B cell (primary cell): ENCODE measurements at regions not wholly inside any gene's neighbourhood (a gene's known extent, or its start where the extent isn't known, plus 50 kb on each side); places are given as distances from the start of the nearest gene placed in this dataset.

Experiments used
- ATAC-seq: fragments of 200-7000 bp; cut with Tn5 transposase; one replicate; pipeline ENCODE4 v1.10.0; 2021; ENCODE audit warnings: low read depth, mild to moderate bottlenecking, moderate number of reproducible peaks, moderate library complexity
- CTCF ChIA-PET: fragments of 350-600 bp; sonication (Branson Sonifier 250); formaldehyde crosslinking; loops from one replicate; lab custom pipeline; 2021; ENCODE audit warnings: antibody characterized with exemption, inconsistent platforms; lab: Charles Lee
- POLR2A ChIA-PET: fragments of 350-600 bp; sonication (Branson Sonifier 250); formaldehyde crosslinking; loops from one replicate; lab custom pipeline; 2021; ENCODE audit warnings: antibody characterized with exemption; lab: Charles Lee
- DNase-seq: peaks from one replicate; pipeline ENCODE4 v3.0.0; 2013
- H2AFZ ChIP-seq: 2 replicates; pipeline ENCODE4 v1.6.1; 2012; ENCODE audit warnings: mild to moderate bottlenecking, low read depth, low read length; ENCODE audit not compliant: insufficient read depth, poor library complexity, severe bottlenecking
- H3K27ac ChIP-seq, 2 donors: 1 replicate in 1 of 2; 2 replicates in 1 of 2; pipeline ENCODE4 v1.5.1; 2012 to 2013; ENCODE audit warnings: low read length in 2 of 2, mild to moderate bottlenecking in 2 of 2, moderate library complexity in 1 of 2
- H3K27me3 ChIP-seq, 4 experiments: fragments of 200-600 bp in 1 of 4; sonication (generic) in 1 of 4; replicated peaks in 1 of 4; 1 replicate in 2 of 4; 2 replicates in 2 of 4; pipeline versions ENCODE4 v1.6.1 to v1.7.0; 2013 to 2016; ENCODE audit warnings: low read length in 3 of 4, mild to moderate bottlenecking in 2 of 4, mixed read lengths in 1 of 4, moderate library complexity in 1 of 4; ENCODE audit not compliant: insufficient read depth in 4 of 4, control insufficient read depth in 3 of 4; ENCODE audit errors: control extremely low read depth in 1 of 4
- H3K36me3 ChIP-seq, 2 experiments: replicated peaks in 1 of 2; 1 replicate in 1 of 2; 2 replicates in 1 of 2; pipeline versions ENCODE4 v1.6.1 to v1.7.1; 2013; ENCODE audit warnings: low read length in 1 of 2; ENCODE audit not compliant: insufficient read depth in 2 of 2, control insufficient read depth in 1 of 2; ENCODE audit errors: control extremely low read depth in 1 of 2, extremely low read depth in 1 of 2
- H3K4me1 ChIP-seq, 2 donors: fragments of 200-600 bp in 1 of 2; sonication (generic) in 1 of 2; 1 replicate in 1 of 2; 2 replicates in 1 of 2; pipeline versions ENCODE4 v1.5.1 to v1.6.1; 2013 to 2017; ENCODE audit warnings: low read length in 2 of 2; ENCODE audit not compliant: control insufficient read depth in 2 of 2, insufficient read depth in 2 of 2
- H3K4me2 ChIP-seq: replicated peaks from 2 replicates; pipeline ENCODE3; 2012; ENCODE audit warnings: mild to moderate bottlenecking, low read depth, low read length; ENCODE audit not compliant: poor library complexity, severe bottlenecking
- H3K4me3 ChIP-seq, 5 experiments: fragments of 200-600 bp in 1 of 5; sonication (generic) in 1 of 5; 1 replicate in 3 of 5; 2 replicates in 2 of 5; pipeline versions ENCODE4 v1.5.1 to v1.7.0; 2011 to 2016; ENCODE audit warnings: low read length in 4 of 5, mild to moderate bottlenecking in 4 of 5, low read depth in 2 of 5, control low read depth in 1 of 5, moderate library complexity in 1 of 5; ENCODE audit not compliant: insufficient read depth in 1 of 5; ENCODE audit errors: control extremely low read depth in 1 of 5, extremely low read depth in 1 of 5
- H3K79me2 ChIP-seq: fragments of 200-600 bp; sonication (generic); one replicate; pipeline ENCODE4 v1.6.0; 2016; ENCODE audit warnings: low read length; ENCODE audit not compliant: control insufficient read depth, insufficient read depth
- H3K9ac ChIP-seq: fragments of 200-600 bp; sonication (generic); 2 replicates; pipeline ENCODE4 v1.6.1; 2017; ENCODE audit warnings: mild to moderate bottlenecking, low read length, moderate library complexity
- H3K9me3 ChIP-seq, 3 donors: one replicate each; pipeline versions ENCODE4 v1.6.1 to v1.7.1; 2013; ENCODE audit warnings: low read length in 2 of 3; ENCODE audit not compliant: control insufficient read depth in 2 of 3, insufficient read depth in 1 of 3; ENCODE audit errors: control extremely low read depth in 1 of 3
- H4K20me1 ChIP-seq: 2 replicates; pipeline ENCODE4 v1.6.0; 2012; ENCODE audit warnings: mild to moderate bottlenecking, low read length; ENCODE audit not compliant: insufficient read depth, control insufficient read depth, poor library complexity, severe bottlenecking
- H3K27ac Mint-ChIP-seq: one replicate; pipeline ENCODE4 v1.8.0; 2021; ENCODE audit warnings: mixed read lengths
- H3K27me3 Mint-ChIP-seq: one replicate; pipeline ENCODE4 v1.8.0; 2021; ENCODE audit warnings: mixed read lengths
- H3K4me1 Mint-ChIP-seq: one replicate; pipeline ENCODE4 v1.8.0; 2021; ENCODE audit warnings: mixed read lengths
- H3K4me3 Mint-ChIP-seq: one replicate; pipeline ENCODE4 v1.8.0; 2021; ENCODE audit warnings: mixed read lengths
- H3K9me3 Mint-ChIP-seq: one replicate; pipeline ENCODE4 v1.8.0; 2022; ENCODE audit warnings: mixed read lengths; ENCODE audit not compliant: insufficient read depth
- EZH2 ChIP-seq: IDR thresholded peaks from 2 replicates; pipeline ENCODE4 v1.6.1; 2012; ENCODE audit warnings: borderline replicate concordance, low read depth, mild to moderate bottlenecking, moderate library complexity, low read length; ENCODE audit not compliant: insufficient read depth, poor library complexity, severe bottlenecking
- WGBS: methylation state at CpG from one replicate; pipeline ENCODE4 v1.1.5; 2013; ENCODE audit warnings: missing lambda C conversion rate; ENCODE audit not compliant: insufficient coverage; 5-methylcytosine and 5-hydroxymethylcytosine counted together
- intact Hi-C: fragments of 100-400 bp; cut with micrococcal nuclease; formaldehyde crosslinking; loops from one replicate; pipeline ENCODE4 v1.10.0; 2022
- TF ChIP-seq, protein P1 (sequence below): fragments of 200-600 bp; IDR thresholded peaks from one replicate; pipeline ENCODE4 v1.8.0; 2022; ENCODE audit warnings: antibody characterized with exemption, mild to moderate bottlenecking

DNA sequence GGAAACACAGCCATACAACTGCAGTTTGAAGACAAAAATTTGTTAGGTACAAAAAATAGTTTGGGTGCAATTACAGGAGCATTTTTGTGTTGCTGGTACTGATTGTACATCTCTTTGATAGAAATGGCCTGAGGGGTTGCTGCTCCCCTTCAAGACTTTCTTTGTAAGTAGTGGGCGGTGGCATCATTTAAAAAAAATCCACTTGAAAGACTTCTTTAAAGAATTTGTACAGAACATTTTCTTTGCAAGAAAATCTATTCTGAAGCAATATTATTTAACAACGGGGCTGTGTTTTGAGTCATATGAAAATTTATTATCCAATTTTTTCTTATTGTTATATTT, 144.1 kb upstream of the CAV2 start:
- Mint-ChIP-seq H3K27ac (no peak overlapping the region), H3K9me3 (no peaks in the 10 kb centered on the region), H3K4me3 (no peak overlapping the region), H3K27me3 (peaks cover 5% of the 10 kb centered on the region), H3K4me1 (no peaks in the 10 kb centered on the region)
- no CpG with 5 or more reads among the region's 2 CpGs for WGBS
- TF ChIP-seq EZH2: no peak
- TF ChIP-seq, protein P1, sequence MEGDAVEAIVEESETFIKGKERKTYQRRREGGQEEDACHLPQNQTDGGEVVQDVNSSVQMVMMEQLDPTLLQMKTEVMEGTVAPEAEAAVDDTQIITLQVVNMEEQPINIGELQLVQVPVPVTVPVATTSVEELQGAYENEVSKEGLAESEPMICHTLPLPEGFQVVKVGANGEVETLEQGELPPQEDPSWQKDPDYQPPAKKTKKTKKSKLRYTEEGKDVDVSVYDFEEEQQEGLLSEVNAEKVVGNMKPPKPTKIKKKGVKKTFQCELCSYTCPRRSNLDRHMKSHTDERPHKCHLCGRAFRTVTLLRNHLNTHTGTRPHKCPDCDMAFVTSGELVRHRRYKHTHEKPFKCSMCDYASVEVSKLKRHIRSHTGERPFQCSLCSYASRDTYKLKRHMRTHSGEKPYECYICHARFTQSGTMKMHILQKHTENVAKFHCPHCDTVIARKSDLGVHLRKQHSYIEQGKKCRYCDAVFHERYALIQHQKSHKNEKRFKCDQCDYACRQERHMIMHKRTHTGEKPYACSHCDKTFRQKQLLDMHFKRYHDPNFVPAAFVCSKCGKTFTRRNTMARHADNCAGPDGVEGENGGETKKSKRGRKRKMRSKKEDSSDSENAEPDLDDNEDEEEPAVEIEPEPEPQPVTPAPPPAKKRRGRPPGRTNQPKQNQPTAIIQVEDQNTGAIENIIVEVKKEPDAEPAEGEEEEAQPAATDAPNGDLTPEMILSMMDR: no peak
- POLR2A ChIA-PET: no interaction called here
- Histone ChIP-seq H3K79me2 (no peaks in the 10 kb centered on the region), H3K36me3 (no peaks in the 10 kb centered on the region), H3K4me1 (no peaks in the 10 kb centered on the region), H3K4me3 (no peak overlapping the region), H3K27me3 (no peaks in the 10 kb centered on the region), H3K9me3 (no peaks in the 10 kb centered on the region), H4K20me1 (no peaks in the 10 kb centered on the region), H3K4me2 (no peak overlapping the region), H3K9ac (no peak overlapping the region), H3K27ac (no peak overlapping the region), H2AFZ (no peak overlapping the region)
- no peak for ATAC-seq
- CTCF ChIA-PET: no interaction called here
- DNase-seq: no peak
- intact Hi-C loops: no loop called here

DNA sequence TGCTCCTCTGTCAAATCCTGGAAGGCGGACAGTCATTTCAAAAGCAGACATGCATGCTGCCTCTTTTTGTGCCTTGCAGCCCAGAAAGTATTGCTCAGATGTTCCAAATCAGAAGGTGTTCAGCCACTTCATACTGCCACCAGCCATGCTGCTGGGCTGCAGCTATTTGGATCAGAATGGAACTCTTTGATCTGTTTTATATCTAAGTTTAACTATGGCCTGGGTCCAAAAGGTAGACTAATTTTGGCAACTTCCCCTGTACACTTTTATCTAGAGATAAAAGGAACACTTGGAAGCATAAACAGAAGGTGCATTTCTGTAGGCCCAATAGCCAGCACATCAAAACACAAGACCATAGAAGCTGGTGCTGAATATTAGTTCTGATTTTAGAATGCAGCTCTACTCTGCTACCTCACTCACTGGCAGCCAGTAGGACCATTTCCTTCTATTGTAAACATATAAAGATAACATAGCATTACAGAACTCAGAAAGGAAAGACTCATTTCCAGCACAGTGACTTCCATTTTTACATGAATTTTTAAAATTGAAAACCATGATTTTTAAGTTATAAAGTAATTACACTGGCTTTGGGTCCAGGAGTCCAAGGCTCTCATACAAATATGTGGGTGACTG, 143.1 kb upstream of the CAV2 start:
- Histone ChIP-seq H3K27ac (no peak overlapping the region), H3K4me3 (no peak overlapping the region), H3K27me3 (no peaks in the 10 kb centered on the region), H3K4me1 (no peaks in the 10 kb centered on the region), H3K4me2 (no peak overlapping the region), H2AFZ (no peak overlapping the region), H3K79me2 (no peaks in the 10 kb centered on the region), H3K9me3 (no peaks in the 10 kb centered on the region), H3K9ac (no peak overlapping the region), H4K20me1 (no peaks in the 10 kb centered on the region), H3K36me3 (no peaks in the 10 kb centered on the region)
- no peaks in the 10 kb centered on the region for H3K4me1 Mint-ChIP-seq
- POLR2A ChIA-PET: no interaction called here
- 100% methylated on average over 1 of the region's 1 CpG for whole genome bisulfite sequencing
- CTCF ChIA-PET: no interaction called here
- no peaks in the 10 kb centered on the region for H3K9me3 Mint-ChIP-seq
- DNase-seq: no peak
- ATAC-seq: no peak
- no peak overlapping the region for H3K4me3 Mint-ChIP-seq
- TF ChIP-seq EZH2: no peak
- TF ChIP-seq, protein P1: no peak
- H3K27me3 Mint-ChIP-seq: peaks cover 5% of the 10 kb centered on the region
- intact Hi-C loops: no loop called here
- no peak overlapping the region for H3K27ac Mint-ChIP-seq
